Activated CD8-positive, alpha-beta memory T cell treated with anti-CD3 and anti-CD28 coated beads for 48 hours (primary cell): ENCODE measurements at regions not wholly inside any gene's neighbourhood (a gene's known extent, or its start where the extent isn't known, plus 50 kb on each side); places are given as distances from the start of the nearest gene placed in this dataset.

Experiments
- DNase-seq, 3 experiments: peaks; one replicate each; pipeline ENCODE4 v3.0.0-alpha.2; 2020; ENCODE audit warnings: low read depth in 2 of 3, low spot score in 2 of 3

DNA sequence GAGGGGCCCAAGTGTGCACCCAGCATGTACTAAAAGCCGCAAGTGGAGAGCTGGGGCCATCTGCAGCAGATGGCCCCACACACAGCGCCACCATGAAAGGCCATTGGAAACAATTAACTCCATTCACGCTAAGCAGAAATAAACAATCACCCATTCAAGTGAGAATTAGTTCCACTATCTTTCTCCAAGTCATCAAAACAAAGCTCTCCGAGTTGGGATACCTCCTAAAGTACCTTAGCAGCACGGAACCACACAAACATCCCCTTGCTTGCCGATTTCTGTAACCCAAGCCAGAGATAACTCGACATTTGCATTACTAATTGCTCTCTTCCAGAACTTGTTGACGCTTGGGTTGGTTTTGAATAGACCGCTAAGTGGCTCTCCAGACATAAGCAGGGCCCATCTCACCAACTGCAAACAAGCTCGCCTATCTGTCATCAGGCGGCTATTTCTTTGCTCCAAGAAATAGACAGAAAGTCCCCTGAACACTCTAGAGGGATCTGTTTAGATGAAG lies 840.6 kb upstream of the SALL3 start:
- DNase-seq = no peak

DNA sequence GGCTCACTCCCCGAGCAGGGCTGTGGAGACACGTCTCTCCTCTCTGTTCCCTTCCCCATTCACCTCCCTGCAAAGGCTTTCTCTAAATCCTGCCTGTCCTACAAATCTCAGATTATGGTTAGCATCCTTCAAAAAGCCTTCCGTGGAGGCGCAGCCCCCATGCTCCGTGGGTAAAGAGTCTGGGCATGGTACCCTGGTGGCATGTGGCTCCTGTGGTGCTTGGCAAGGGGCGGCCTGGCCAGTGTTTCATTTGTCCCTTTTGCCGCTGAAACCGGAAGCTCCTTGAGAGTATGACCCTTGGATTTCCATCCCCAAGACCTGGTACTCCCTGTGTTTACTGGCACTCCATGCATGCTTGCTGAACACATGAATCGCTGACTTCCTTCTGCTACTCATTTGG lies 839.3 kb upstream of the SALL3 start:
- no peak for DNase-seq

DNA sequence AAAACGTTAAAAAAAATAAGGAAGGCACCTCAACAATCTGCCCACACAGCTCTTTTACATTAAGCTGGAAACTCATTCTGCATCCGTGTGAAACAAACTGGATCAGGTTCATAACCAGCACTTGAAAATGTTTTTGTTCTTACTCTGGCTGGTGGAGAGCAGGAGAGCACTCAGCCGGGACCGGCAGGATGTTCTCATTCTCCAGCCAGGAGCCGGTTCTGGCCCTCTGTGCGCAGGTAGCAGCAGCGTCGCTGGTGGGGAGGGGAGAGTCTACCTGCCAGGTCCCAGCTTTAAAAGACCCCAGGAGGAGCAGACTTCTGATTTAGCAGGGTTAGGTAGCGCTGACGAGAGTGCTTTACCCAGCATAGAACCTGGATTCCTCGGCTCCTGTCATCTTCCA lies 834.9 kb upstream of the SALL3 start:
- no peak for DNase-seq

DNA sequence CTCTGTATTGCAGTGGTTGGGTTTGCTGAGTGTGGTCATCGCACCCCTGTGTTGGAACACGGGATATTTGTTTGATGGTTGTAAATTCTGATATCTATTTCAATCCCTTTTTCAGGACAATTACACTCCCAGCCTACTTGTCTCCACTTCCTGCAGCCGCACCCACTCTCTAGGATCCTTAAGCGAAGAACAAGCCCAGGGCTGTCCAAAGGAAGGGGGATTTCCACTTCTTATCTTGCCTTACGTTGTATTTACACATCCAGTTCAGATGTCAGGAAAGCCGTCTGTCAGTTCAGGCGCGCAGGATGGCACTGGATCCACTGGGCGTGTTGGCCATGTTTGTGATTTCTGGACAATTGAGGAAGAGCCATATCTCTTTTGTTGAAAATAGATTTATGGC lies 834.5 kb upstream of the SALL3 start:
- no peak for DNase-seq

DNA sequence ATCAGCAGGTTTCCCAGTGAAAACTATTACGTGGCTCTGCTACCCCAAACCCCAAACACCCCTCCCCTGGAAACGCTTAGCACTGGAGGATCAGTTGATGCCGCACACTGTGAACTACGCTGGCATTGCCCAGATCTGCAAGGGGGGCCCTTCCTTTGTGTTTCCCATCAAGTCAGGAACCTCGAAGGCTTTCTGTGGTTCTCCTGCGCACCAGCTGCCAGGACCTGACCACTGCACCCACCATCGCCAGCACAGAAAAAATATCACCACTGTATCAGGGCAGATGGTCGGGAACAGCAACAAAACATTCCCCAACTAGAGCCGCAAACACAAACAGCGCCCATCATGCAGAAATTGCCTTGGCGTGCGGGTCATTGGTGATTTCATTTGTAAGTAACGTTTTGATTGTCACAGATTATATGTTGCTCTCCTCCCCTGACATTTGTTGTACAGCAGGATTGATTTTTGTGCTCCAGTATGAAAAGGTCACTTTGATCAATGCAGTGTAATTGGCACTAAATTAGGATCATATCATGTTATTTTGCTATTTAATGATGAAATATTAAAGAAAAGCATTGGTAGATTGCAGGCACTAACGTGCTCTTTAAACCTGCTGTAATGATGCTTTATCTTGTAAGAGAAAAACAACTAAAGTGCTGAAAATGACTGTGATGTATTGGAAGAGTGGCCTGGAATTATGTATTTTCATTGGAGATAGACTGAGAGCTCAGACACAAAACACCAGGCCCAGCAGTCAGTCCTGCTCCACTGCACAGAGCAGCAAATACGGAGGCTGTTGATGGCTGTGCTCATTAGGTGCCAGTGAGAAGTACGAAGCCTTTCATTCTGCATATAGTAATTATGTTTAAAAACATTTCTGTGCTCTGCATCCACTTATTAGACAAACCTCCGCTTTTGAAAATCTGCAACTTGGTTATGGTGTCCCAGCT lies 833.2 kb upstream of the SALL3 start:
- no peak for DNase-seq

DNA sequence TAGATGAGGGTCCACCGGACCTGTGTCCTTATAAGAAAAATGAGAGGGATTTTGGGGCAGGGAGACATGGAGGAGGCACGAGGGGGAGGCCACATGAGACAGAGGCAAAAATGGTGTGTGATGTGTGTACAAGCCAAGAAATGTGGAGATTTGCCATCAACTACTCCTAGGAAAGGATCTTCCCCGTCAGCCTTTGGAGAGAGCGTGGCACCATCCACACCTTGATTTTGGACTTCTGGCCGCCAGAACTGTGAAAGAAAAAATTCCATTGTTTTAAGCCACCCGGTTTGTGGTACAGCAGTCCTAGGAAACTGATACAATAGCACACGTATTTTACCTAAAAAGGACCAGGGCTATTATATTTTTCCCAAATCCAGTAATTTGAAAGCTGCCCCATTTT lies 829.0 kb upstream of the SALL3 start:
- no peak for DNase-seq

DNA sequence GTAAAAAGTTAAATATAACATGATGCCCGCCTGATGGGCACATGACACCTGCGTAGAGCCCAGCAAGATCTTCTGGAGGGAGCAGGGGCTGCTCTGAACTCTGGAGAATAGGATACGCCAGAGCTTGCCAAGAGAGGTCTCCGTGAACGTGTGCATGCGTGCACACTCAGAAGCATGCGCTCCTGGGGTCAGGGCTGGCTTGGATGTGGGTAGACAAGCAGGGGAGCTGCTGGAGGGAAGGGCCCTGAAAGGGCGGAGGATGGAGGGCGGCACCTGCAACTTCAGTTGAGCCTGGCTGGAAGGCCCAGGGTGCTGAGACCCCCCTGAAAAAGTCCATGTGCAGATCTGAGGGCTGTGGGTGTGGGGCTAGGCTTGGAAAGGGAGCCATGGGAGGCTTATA lies 828.4 kb upstream of the SALL3 start:
- no peak for DNase-seq

DNA sequence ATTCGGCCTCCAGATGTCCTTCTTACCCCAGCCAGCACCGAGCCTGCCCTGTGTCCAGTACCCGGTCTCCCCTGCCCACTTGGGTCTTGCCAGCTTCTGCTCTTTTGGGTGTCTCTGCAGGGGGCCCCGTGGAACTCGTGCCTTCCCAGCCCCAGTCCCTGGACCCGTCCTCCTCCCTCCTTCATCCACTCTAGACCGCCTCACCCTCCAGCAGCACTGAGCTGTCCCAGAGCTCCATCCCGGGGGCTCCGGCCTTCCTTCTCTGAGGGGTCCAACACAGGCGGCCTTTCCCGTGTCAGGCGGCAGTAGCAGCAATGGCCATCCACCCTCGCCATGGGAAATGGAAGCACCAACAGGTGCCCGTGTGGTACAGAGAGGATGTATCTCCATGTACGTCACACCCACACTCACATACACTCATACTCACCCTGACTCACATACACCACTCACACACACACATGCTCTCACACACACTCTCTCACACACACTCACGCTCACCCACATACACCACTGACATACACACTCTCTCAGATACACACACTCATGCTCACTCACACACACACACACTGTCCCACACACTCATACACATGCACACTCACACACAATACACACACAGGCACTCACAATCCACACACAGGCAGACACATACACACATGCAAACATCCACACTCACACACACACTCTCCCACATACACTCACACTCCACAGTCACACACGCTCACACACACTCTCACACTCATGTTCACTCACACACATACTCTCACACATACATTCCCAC lies 827.5 kb upstream of the SALL3 start:
- DNase-seq = no peak

DNA sequence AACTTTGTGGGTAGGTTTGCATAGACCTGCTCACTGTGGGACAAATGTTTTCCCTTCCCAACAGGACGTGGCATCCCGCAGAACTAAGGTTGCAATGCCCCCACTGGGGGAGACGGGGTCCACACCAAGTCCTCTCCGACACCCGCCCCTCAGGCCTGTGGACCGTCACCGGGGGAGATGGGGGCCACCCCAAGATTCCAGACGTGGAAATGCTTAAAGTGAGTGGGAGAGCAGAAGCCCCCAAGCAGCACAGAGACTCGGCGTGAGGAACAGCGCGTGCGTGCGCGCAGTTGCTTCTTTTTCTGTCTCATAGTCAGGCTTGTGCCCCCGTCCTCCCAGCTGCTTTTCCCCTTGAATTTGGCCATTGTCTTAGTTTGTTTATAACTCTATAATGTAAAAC lies 826.3 kb upstream of the SALL3 start:
- no peak for DNase-seq

DNA sequence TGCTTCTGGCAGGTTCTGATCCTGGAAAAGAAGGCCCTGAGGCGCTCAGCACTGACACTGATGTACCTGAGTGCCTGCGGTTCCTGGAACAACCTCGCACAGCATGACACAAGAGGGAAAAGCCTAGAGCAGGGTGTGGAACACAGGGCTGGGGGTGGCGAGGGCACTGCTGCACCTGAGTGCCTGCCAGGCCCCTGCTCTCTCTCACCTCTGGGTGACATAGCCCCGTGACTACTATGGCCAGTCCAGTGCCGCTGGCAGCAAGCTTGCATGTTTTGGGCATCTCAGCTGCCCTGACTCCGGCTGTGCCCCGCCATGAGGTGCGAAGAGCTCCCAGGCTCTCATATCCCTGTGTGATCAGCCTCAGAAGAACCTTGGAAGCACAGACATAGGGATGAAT lies 825.2 kb upstream of the SALL3 start:
- no peak for DNase-seq

DNA sequence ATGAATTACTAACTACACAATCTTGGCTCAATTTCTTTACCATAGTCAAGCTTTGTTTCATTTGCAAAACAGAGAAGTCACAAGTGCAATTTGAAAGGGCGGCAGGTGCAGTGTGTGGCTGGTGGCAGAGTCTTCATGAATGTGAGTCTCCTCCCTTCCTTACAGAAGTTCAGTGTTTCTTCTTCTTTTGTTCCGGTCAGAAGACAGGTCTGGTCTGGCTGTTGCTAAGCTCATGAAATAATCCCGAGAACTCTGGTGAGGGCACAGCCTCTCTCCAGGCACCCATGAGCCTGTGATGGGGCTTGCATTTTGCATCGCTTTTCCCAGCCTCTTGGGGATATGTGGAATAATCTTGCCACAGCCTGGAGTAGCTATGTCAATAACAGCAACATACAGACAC lies 824.8 kb upstream of the SALL3 start:
- DNase-seq = no peak

DNA sequence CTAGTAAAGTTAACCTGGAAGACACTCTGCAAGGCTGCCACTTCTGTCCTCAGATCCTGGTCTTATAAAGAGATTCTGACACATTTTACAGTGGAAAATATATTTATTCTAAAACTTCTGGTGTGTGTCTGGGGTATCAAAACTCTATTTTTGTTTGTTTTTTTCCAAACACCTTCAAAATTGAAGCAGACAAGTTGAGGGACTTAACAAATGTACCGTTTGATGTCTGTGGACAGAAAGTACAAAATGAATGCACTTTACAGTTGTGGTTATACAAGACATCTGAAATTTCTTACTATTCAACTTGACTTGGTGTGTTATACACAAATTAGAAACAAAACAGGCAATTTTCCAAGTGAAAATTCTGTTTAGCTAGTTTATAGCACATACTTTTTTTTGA lies 823.2 kb upstream of the SALL3 start:
- DNase-seq = no peak

DNA sequence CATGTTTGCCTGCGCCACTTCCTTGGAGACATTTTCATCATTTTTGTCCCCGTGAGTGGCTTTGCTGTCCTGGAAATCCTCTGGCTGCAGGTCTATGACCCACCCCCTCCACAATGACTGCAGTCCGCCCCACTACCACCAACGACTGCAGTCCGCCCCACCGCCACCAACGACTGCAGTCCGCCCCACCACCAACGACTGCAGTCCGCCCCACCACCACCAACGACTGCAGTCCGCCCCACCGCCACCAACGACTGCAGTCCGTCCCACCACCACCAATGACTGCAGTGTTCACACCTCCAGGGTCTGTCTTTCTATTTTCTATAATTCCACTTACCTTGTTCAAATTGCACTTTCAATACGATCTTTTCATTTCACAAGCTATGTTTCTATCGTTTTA lies 820.7 kb upstream of the SALL3 start:
- DNase-seq = no peak

DNA sequence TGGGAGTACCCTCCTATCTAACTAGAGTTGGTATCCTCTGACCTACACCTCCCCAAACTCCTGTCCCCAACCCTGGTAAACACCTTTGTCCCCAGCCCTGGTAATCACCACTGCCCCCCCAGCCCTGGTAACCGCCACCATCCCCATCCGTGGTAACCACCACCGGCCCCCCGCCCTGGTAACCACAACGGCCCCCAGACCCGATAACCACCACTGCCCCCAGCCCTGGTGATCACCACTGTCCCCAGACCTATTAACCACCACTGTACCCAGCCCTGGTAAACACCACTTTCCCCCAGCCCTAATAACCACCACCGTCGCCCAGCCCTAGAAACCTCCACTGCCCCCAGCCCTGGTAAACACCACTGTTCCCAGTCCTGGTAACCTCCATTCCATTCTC lies 820.2 kb upstream of the SALL3 start:
- no peak for DNase-seq

DNA sequence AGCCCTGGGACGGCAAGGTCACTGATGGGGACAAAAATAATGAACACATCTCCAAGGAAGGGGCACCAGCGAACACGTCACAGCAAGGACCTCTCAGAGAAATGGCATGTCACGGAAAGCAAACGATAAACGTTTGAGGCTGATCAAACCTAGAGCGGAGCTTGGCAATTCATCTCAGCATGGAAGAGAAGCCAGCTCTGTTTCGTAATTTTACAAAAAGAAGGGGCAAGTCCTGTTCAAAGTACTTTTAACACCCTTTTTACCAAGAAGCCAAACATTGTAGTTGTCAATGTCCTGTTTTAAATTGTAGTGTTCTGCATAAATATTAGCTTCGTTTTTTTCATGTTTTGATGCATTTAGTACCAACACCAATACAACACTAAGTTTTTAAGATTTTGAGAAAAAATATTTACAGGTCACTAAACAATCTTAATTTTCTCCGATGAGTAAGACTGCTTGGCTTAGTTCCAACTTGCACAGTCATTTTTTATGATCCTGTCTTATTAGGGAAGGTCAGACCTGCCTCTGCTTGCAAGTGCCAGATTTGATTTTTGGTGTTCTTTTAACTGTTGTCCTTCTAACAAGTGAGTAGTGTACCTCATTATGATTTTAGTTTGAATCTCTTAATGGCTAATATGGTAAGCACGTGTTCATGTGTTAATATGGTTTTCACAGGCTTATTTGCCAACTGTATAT lies 818.5 kb upstream of the SALL3 start:
- DNase-seq = no peak

DNA sequence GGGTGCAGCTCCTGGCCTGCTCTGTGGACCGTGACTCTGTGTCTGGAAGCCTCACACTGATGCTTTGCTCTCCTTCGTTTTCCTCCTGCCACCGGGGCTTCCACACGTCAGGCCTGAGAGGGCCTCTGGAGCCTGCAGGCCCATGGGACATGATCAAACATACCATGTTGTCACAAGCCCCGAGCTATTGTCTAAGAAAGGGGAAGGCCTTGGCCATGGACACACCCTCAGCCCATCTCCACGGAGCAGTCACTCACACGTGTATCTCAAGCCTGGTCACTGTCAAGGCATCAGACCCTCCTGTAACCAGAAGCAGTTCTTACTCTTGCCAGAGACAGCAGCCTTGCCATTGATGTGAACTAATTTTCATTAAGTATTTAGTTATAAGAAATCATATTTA lies 814.1 kb upstream of the SALL3 start:
- no peak for DNase-seq

DNA sequence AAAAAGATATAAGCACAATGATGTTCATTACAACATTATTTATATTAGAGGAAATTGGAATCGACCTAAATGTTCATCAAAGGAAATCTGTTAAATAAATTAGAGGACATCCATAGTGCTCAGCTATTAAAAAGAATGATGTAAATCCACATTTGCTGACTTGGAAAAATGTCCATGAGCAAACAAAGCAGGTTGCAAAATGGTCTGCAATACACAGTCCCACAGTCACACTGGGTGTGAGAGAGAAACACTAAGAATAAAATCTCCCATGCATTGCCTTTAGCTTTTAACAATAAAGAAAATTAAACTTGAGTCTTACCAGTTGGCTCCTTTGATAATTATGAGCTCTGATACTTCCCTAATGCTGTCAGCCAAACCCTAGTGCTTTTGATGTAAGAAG lies 811.1 kb upstream of the SALL3 start:
- DNase-seq = no peak

DNA sequence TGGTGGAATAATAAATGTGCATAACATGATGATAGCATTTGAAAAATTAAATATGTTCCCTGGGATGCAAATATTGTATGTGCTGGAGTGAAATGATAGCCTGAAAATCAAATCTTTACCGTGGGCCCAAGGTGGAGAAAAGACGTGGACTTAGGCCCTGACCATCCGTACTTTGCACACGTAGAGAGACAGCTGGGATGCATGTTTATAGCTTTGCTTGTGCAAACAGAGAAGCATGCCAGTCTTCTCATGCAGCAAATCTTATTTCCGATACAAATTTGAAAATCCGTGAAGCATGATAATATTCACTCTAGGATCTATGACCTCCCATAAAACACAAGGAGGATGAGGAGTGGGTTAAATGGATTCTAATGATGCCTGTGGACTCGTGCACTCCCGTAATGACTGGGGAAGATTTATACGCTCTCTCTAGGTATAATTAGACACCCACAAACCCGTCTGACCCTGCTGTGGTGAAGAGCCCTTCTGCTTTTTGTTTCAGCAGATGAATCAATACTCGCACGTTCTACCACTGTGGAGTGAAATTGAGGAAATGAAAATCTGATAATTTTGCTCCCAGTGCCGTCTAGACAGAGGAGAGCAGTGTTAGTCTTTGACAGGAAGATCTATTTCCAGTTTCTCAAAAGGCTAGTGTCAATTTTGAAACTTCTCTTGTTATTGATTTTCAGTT lies 810.3 kb upstream of the SALL3 start:
- no peak for DNase-seq

DNA sequence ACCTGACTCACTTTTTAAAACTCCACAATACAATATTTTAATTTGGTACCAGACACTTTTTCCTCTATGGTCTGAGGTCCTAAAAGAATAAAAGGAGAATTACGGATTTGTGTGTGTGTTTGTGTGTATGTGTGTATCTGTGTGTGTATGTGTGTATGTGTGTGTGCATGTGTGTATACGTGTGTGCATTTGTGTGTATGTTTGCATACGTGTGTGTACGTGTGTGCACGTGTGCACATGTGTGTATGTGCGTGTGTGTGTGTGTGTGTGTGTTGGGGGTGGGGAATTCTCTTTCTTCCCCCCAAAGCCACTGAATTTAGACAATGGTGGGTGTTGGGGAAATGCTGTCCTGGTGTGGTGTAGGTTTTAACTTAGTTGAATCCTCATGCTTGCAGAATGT lies 807.7 kb upstream of the SALL3 start:
- no peak for DNase-seq

DNA sequence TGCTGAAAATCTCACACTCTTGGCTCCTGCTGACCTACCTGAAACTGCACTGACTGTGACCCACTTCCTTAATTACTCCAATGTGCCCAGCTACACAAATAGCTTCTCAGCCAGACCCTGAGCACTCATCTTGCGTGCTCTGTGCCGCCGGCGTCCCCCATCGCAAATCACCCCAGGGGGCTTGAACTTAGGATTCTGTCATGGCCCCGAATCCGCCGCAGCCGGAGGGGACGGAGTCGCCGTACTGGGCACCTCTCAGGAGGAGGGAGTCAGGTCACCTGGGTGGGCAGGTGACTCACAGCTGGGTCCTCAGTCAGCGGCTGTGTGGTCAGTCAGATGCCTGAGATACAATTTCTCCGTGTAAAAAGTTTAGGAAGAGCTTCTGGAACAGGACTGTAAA lies 804.9 kb upstream of the SALL3 start:
- no peak for DNase-seq

DNA sequence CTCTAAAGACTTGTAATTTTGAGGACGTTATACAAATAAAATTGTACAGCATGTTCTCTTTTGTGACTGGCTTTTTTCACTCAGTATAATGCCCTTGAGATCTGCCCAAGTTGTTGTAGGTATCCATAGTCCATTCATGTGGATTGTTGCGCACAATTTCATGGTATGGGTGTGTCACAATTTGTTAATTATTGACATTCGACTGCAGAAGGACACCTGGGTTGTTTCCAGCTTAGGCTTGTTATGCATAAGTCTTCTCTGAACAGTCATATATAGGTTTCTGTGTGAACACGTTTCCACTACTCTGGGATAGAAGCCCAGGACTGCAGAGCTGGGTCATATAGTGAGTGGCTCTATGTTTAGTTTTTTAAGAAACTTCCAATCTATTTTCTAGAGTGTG lies 800.8 kb upstream of the SALL3 start:
- DNase-seq = no peak
